Astrocyte of the cerebellum (primary cell): ENCODE measurements at regions not wholly inside any gene's neighbourhood (a gene's known extent, or its start where the extent isn't known, plus 50 kb on each side); places are given as distances from the start of the nearest gene placed in this dataset.

Source experiments
- DNase-seq: peaks from one replicate; pipeline ENCODE4 v3.0.0-alpha.2; 2011; ENCODE audit warnings: low read depth
- H3K4me3 ChIP-seq: 2 replicates; pipeline ENCODE4 v1.5.1; 2011; ENCODE audit warnings: mild to moderate bottlenecking, low read depth, low read length, moderate library complexity
- in situ Hi-C: cut with HindIII; loops from 2 replicates; pipeline ENCODE4 v1.10.0; 2017; ENCODE audit warnings: low sequenced_read_pairs
- TF ChIP-seq, protein P1 (sequence below): IDR thresholded peaks from 2 replicates; pipeline ENCODE4 v1.5.1; 2012; ENCODE audit warnings: low read length, low read depth, moderate library complexity, mild to moderate bottlenecking; ENCODE audit errors: missing control alignments

DNA sequence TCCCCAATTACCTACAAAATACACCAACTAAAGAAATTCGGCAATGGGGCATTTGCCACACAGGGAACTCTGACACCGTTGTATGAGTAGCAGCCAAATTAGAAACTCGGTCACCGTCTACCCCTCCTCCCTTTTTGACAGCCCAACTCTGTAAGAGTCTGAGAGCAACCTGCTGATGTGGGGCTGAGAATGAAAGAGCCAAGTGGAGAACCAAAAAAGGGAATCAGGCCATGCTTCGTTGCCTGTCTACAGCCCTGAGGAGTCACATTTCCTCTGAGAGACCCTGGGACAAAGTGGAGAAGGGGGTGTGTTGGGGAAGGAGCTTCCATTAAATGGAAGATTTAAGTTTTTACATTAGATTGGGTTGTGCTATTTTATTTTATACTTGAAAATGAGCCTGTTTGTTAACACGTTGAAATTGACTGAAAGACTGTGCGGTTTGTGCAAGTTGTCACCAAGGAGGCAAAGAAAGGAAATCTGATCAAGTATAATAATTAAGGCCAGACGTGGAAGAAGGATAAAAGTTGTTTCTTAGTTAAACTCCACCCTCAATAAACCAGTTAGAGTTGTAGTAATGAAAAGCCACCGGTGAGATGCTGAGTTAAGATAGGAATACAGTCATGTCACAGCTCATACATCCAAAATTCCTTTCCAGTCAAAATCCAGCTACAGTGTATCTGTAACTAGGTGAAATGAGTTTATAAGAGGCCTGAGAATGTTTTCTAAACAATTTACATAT, 131.7 kb upstream of the CREB1 start:
- in situ Hi-C loops = no loop called here
- DNase-seq = no peak
- no peak overlapping the region for H3K4me3 ChIP-seq
- TF ChIP-seq, protein P1, sequence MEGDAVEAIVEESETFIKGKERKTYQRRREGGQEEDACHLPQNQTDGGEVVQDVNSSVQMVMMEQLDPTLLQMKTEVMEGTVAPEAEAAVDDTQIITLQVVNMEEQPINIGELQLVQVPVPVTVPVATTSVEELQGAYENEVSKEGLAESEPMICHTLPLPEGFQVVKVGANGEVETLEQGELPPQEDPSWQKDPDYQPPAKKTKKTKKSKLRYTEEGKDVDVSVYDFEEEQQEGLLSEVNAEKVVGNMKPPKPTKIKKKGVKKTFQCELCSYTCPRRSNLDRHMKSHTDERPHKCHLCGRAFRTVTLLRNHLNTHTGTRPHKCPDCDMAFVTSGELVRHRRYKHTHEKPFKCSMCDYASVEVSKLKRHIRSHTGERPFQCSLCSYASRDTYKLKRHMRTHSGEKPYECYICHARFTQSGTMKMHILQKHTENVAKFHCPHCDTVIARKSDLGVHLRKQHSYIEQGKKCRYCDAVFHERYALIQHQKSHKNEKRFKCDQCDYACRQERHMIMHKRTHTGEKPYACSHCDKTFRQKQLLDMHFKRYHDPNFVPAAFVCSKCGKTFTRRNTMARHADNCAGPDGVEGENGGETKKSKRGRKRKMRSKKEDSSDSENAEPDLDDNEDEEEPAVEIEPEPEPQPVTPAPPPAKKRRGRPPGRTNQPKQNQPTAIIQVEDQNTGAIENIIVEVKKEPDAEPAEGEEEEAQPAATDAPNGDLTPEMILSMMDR = no peak

DNA sequence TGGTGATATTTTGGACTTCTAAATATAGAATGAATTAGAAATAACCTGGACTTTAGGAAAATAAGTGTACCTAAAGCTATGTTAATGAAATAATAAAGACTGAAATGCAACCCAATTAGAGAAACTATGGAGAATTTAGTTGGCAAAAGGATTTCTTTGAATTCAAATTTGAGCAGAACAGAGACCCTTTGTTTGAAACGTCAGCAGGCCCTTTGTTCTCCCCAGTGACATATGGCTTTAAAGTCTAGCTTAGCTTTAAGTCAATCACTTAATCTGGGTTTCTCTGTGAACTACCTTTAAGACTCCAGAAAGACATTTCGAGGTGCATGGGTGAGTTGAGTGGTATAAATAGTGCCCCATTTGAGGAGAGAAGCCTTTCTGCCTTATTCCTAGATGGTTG, 130.5 kb upstream of the CREB1 start:
- TF ChIP-seq, protein P1 = no peak
- no peak overlapping the region for H3K4me3 ChIP-seq
- in situ Hi-C loops = no loop called here
- DNase-seq = no peak

DNA sequence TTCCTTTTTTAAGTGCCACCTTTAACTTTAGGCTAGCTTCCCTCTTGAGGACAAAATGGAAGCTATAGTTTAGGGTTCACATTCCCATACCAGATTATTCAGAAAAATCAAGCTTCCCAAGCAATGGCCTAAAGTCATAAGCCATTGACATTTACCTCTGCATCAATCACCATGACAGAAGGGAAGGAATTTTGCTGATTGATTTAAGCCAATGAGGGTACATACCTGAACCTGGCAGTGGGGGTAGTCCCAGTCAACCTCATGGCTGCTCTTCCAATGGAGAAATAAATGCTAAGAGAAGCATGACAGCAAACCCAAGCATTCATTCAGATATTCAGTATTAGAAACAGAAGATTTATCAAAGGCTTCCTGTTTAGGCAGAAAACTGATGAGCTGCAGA, 128.4 kb upstream of the CREB1 start:
- no peak for DNase-seq
- H3K4me3 ChIP-seq = no peak overlapping the region
- in situ Hi-C loops = no loop called here
- TF ChIP-seq, protein P1 = no peak

DNA sequence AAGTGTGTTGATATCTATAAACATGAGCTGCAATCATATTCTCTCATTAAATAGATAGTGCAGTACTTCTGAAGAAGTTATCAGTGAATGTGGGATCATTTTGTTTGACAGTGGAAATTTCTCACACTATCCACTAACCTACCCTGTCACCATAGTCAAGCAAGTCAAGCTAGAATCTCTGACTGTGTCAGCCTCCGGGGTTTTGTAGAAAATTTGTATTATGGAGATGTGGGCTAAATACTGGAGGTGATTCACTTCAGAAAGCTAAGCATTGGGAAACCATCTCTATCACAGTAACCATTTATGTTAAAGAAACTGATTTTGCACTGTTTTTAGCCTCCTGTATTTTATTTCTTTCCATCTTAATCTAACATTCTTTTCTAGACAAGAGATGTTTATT, 126.6 kb upstream of the CREB1 start:
- TF ChIP-seq, protein P1 = no peak
- in situ Hi-C loops = no loop called here
- DNase-seq = no peak
- no peak overlapping the region for H3K4me3 ChIP-seq

DNA sequence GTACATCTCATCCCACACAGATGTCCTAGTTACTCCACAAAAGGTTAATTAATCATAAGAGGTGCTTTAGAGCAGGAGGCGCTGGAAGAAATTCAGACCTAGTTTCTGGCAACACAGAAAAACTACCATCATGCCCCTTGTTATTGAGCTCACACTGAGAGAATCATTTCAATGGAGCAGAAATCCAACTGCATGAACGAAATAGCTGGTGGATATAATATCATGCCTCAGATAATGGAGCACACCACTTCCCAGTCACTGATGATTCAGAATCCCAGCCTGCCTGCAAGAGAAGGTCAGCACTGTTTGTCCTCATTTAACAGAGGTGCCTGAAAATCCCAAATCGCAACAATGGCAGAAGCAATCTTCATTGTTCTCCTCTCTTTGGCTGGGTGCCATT, 125.8 kb upstream of the CREB1 start:
- in situ Hi-C loops = no loop called here
- DNase-seq = no peak
- TF ChIP-seq, protein P1 = no peak
- no peak overlapping the region for H3K4me3 ChIP-seq

DNA sequence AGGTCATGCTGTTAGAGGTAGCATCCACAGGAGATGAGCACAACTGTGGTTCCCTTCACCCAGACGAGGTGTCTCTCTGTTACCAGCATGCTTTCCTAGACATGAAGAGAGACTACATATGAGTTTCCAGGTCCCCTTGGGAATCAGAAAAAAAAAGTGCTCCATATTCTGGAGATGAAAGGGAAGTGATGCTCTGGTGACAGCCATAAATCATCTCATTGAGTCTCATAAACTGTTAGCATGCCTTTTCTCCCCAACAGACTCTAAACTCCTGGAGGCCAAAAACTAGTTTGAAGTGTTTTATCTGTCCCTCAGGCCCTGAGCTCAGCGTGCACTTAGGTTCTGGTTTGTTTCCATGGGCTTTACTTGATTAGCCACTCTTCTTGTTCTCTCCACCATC, 124.6 kb upstream of the CREB1 start:
- in situ Hi-C loops = no loop called here
- no peak for DNase-seq
- TF ChIP-seq, protein P1 = no peak
- no peak overlapping the region for H3K4me3 ChIP-seq
